Uterus (tissue), 2 donors: ENCODE measurements at regions not wholly inside any gene's neighbourhood (a gene's known extent, or its start where the extent isn't known, plus 50 kb on each side); places are given as distances from the start of the nearest gene placed in this dataset.

Experiments used
- CTCF ChIP-seq, 4 experiments: fragments of 200-600 bp in 2 of 4; fragments of 450-650 bp in 2 of 4; sonication (generic) in 2 of 4; IDR thresholded peaks; one replicate each; pipeline ENCODE4 v1.5.1; 2016 to 2019; ENCODE audit warnings: antibody characterized with exemption in 4 of 4, mild to moderate bottlenecking in 2 of 4, moderate library complexity in 1 of 4
- POLR2A ChIP-seq, 2 donors: fragments of 450-650 bp; IDR thresholded peaks; one replicate each; pipeline ENCODE4 v1.6.1; 2016; ENCODE audit warnings: antibody characterized with exemption in 2 of 2, mild to moderate bottlenecking in 1 of 2, moderate library complexity in 1 of 2

GRCh38 chr20:24059174-24059573, 70.6 kb upstream of the GGTLC1 start:
- TF ChIP-seq CTCF (IDR thresholded peaks at IDR 0.05) (no peak), POLR2A (IDR thresholded peaks at IDR 0.05) (no peak)
